Duodenal mucosa (tissue), 2 donors: ENCODE measurements at regions not wholly inside any gene's neighbourhood (a gene's known extent, or its start where the extent isn't known, plus 50 kb on each side); places are given as distances from the start of the nearest gene placed in this dataset.

Source experiments
- H3K27ac ChIP-seq: one replicate; pipeline ENCODE4 v1.7.0; 2013; ENCODE audit warnings: low read depth, low read length
- H3K27me3 ChIP-seq, 2 donors: one replicate each; pipeline ENCODE4 v1.7.0; 2013; ENCODE audit warnings: low read length in 2 of 2, control low read depth in 1 of 2; ENCODE audit not compliant: insufficient read depth in 2 of 2, control insufficient read depth in 1 of 2
- H3K36me3 ChIP-seq, 2 donors: one replicate each; pipeline ENCODE4 v1.7.0; 2013; ENCODE audit warnings: low read length in 2 of 2, control low read depth in 1 of 2; ENCODE audit not compliant: insufficient read depth in 2 of 2, control insufficient read depth in 1 of 2
- H3K4me1 ChIP-seq, 2 donors: one replicate each; pipeline ENCODE4 v1.7.0; 2013; ENCODE audit warnings: low read length in 2 of 2, control low read depth in 1 of 2; ENCODE audit not compliant: insufficient read depth in 2 of 2, control insufficient read depth in 1 of 2
- H3K4me3 ChIP-seq, 2 donors: one replicate each; pipeline ENCODE4 v1.7.0; 2013; ENCODE audit warnings: low read length in 2 of 2, low read depth in 1 of 2
- H3K9ac ChIP-seq, 2 donors: one replicate each; pipeline ENCODE4 v1.7.0; 2013; ENCODE audit warnings: low read length in 2 of 2, low read depth in 1 of 2
- H3K9me3 ChIP-seq, 2 donors: one replicate each; pipeline ENCODE4 v1.7.0; 2013; ENCODE audit warnings: low read length in 2 of 2, control low read depth in 1 of 2; ENCODE audit not compliant: control insufficient read depth in 1 of 2

- Histone ChIP-seq H3K9ac (no peak overlapping the region), H3K27ac (no peak overlapping the region), H3K4me1 (no peaks in the 10 kb centered on the region), H3K36me3 (no peaks in the 10 kb centered on the region), H3K9me3 (no peaks in the 10 kb centered on the region), H3K4me3 (no peak overlapping the region), H3K27me3 (no peaks in the 10 kb centered on the region)
These were observed 606.3 kb downstream of the NUF2 start for GRCh38 chr1:163928069-163928468.

DNA sequence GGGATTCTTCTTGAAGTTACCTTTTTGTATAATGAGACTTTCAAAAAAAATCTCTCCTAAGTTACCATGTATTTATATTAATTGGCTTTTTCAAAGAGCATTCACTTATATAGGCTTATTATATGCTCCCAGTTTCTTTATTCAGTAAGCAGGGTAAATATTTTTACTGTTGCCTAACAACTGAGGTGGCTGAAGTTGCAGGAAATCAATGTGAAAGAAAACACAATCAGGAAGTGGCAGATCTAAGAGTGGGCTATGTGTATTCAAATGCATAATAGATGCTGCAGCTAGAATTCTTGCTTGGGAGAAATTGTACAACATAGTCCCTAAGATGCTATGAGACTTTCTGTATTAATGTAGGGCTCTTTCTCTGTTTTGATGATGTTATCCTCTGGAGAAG, 606.9 kb downstream of the NUF2 start:
- H3K4me3 ChIP-seq: no peak overlapping the region
- no peaks in the 10 kb centered on the region for H3K9me3 ChIP-seq
- H3K27ac ChIP-seq: no peak overlapping the region

DNA sequence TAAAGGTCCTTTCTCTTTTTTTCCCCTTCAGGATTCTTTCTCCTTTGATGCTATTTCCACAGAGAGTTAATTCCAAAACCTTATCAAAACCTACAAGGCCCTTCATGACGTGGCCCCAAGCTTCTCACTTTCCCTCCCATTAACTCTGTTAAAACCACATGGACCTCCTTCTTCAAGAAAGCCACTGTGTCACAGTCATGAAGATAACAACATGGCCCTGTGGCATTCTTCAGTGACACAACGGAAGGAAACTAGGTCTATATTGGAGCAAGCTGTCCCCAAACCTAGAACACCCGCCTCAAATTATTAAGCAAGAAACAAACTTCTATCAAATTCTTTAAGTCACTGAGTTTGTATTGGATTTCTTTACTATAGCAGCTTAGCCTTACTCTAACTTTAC, 611.1 kb downstream of the NUF2 start:
- Histone ChIP-seq H3K9me3 (no peaks in the 10 kb centered on the region), H3K27ac (no peak overlapping the region), H3K27me3 (no peaks in the 10 kb centered on the region), H3K4me1 (no peaks in the 10 kb centered on the region), H3K9ac (no peak overlapping the region), H3K36me3 (no peaks in the 10 kb centered on the region), H3K4me3 (no peak overlapping the region)

More for the DNA sequence above, 606.9 kb downstream of the NUF2 start:
- no peaks in the 10 kb centered on the region for H3K4me1 ChIP-seq
- no peaks in the 10 kb centered on the region for H3K27me3 ChIP-seq
- H3K9ac ChIP-seq: no peak overlapping the region
- H3K36me3 ChIP-seq: no peaks in the 10 kb centered on the region

DNA sequence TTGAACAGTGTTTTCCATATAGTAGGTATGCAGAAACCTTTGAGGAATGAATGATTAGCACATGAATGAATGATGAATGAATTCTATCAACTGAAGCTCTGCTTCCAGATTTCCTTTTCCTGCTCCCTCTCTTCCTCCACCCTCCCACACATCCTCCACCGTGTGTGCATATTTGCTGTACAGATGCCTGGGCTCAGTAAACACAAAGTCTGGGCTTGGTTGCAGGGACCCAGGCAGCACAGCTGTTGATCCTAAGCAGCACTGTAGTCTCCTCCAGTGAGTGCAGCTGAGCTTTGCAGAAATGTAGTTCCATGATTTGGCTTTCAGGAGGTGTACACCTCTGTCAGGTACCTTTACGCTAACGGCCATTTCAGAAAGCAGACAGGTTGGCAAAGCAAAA, 611.7 kb downstream of the NUF2 start:
- Histone ChIP-seq H3K9me3 (no peaks in the 10 kb centered on the region), H3K27ac (no peak overlapping the region), H3K9ac (no peak overlapping the region), H3K4me3 (no peak overlapping the region), H3K4me1 (no peaks in the 10 kb centered on the region), H3K36me3 (no peaks in the 10 kb centered on the region), H3K27me3 (no peaks in the 10 kb centered on the region)

- H3K9ac ChIP-seq: no peak overlapping the region
- no peaks in the 10 kb centered on the region for H3K27me3 ChIP-seq
- H3K4me1 ChIP-seq: no peaks in the 10 kb centered on the region
- H3K9me3 ChIP-seq: no peaks in the 10 kb centered on the region
- no peak overlapping the region for H3K4me3 ChIP-seq
- H3K36me3 ChIP-seq: no peaks in the 10 kb centered on the region
- H3K27ac ChIP-seq: no peak overlapping the region
These were observed 614.1 kb downstream of the NUF2 start for GRCh38 chr1:163935738-163936374.

DNA sequence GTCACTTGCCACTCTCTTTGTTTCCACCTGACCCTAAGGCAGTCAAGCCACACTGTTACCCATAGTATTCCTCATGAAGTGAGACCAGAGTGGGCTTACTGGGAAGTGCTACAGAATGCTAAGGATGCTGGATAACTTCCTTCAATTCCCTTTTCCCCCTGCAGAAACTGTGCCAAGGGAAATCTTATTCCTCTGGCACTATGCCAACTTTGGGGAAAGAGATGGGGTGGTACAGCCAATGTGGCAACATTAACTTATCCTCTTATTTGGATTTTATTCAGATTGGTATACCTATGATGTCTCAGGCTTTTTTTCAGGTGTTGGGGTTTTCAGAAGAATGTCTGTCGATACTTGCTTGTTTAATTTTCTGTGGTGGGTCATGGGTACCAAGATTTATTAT, 599.4 kb upstream of the PBX1 start:
- H3K4me1 ChIP-seq: no peaks in the 10 kb centered on the region
- H3K36me3 ChIP-seq: no peaks in the 10 kb centered on the region
- H3K9me3 ChIP-seq: peaks cover 2 to 12% of the 10 kb centered on the region in 2 donors
- no peak overlapping the region for H3K9ac ChIP-seq
- no peaks in the 10 kb centered on the region for H3K27me3 ChIP-seq
- H3K4me3 ChIP-seq: no peak overlapping the region
- no peak overlapping the region for H3K27ac ChIP-seq

- H3K36me3 ChIP-seq: no peaks in the 10 kb centered on the region
- no peak overlapping the region for H3K9ac ChIP-seq
- H3K27me3 ChIP-seq: no peaks in the 10 kb centered on the region
- no peak overlapping the region for H3K27ac ChIP-seq
- no peaks in the 10 kb centered on the region for H3K4me1 ChIP-seq
- no peak overlapping the region for H3K4me3 ChIP-seq
- H3K9me3 ChIP-seq: no peaks in the 10 kb centered on the region
These were observed 588.8 kb upstream of the PBX1 start for GRCh38 chr1:163970151-163970550.

GRCh38 chr1:163970699-163971098, 588.3 kb upstream of the PBX1 start:
- no peaks in the 10 kb centered on the region for H3K36me3 ChIP-seq
- H3K27ac ChIP-seq: no peak overlapping the region
- no peaks in the 10 kb centered on the region for H3K9me3 ChIP-seq
- no peaks in the 10 kb centered on the region for H3K27me3 ChIP-seq
- no peak overlapping the region for H3K4me3 ChIP-seq
- H3K4me1 ChIP-seq: no peaks in the 10 kb centered on the region
- H3K9ac ChIP-seq: no peak overlapping the region

DNA sequence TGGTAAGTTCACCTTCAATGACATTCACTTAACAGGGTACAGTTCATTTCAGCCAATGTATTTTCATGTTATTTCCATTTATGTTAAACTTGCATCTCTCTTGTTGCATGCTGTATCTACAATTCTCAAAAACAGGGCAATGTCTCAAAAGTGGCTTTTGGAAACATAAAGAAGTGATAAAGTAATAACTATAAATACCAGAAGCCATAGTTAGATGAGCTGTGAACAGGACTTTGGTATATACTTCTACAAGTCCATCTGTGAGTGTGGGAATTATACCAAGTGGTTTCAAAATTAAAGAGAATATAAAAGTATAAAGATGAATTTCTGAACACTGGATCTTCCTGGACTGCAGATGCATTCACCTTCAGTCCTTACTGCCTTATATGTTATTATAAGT, 585.4 kb upstream of the PBX1 start:
- no peaks in the 10 kb centered on the region for H3K27me3 ChIP-seq

GRCh38 chr1:163974120-163974519, 584.9 kb upstream of the PBX1 start:
- no peak overlapping the region for H3K27ac ChIP-seq
- no peaks in the 10 kb centered on the region for H3K4me1 ChIP-seq
- no peaks in the 10 kb centered on the region for H3K27me3 ChIP-seq
- no peaks in the 10 kb centered on the region for H3K36me3 ChIP-seq
- H3K9me3 ChIP-seq: no peaks in the 10 kb centered on the region
- no peak overlapping the region for H3K4me3 ChIP-seq
- H3K9ac ChIP-seq: no peak overlapping the region

More for the DNA sequence above, 585.4 kb upstream of the PBX1 start:
- Histone ChIP-seq H3K9ac (no peak overlapping the region), H3K36me3 (no peaks in the 10 kb centered on the region), H3K4me1 (no peaks in the 10 kb centered on the region), H3K9me3 (no peaks in the 10 kb centered on the region), H3K4me3 (no peak overlapping the region), H3K27ac (no peak overlapping the region)

DNA sequence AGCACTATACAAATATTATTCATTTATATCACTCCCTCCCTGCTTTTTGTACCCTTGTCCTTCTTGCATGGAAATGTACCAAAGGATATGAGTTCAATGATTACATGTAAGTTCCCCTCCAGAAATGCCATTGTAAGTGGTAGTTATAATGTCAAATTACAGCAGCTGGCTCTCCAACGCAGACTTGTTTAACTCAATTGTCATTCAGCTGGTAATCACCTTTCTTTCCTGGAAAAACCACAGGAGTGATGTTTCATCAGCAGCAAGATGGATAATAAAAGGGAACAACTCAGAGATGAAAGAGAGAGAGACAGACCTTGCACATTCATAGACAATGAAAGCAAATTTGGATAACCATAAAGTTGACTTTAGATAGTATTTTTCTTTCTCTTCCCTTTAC, 578.6 kb upstream of the PBX1 start:
- no peaks in the 10 kb centered on the region for H3K4me1 ChIP-seq
- H3K36me3 ChIP-seq: no peaks in the 10 kb centered on the region
- H3K9me3 ChIP-seq: no peaks in the 10 kb centered on the region
- no peaks in the 10 kb centered on the region for H3K27me3 ChIP-seq
- no peak overlapping the region for H3K4me3 ChIP-seq
- H3K9ac ChIP-seq: no peak overlapping the region
- H3K27ac ChIP-seq: no peak overlapping the region
